HG02981 (cell line): ENCODE measurements at regions not wholly inside any gene's neighbourhood (a gene's known extent, or its start where the extent isn't known, plus 50 kb on each side); places are given as distances from the start of the nearest gene placed in this dataset.
"Not testable (repeated sequence)": the region's sequence is repeated elsewhere in the genome, so short reads cannot be mapped to it uniquely, and the experiment has no call there.

Experiments
- ATAC-seq: cut with Tn5 transposase; IDR thresholded peaks from one replicate; pipeline ENCODE4 v1.9.1; 2021; ENCODE audit warnings: mild to moderate bottlenecking, moderate library complexity; ENCODE audit not compliant: unreplicated experiment

DNA sequence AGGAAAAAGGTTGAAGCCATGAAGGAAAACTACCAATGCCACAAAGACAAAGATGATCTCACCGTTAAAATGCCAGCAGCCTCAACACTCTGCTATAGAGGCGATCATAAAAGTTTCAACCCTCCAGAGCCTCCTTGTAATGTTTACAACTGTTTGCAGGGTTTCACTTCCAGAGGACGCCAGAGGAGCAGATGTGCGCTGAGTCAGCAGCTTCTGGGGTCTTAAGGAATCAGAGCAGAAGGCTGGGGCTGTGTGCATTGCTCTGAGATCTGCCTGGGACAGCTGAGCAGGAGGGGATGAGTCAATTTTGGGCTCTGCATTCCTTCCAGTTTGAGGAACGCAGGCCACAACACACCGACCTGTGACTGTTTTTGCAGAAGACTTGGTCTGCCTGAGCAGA lies 98.3 kb downstream of the TMEM130 start:
- ATAC-seq: no peak

DNA sequence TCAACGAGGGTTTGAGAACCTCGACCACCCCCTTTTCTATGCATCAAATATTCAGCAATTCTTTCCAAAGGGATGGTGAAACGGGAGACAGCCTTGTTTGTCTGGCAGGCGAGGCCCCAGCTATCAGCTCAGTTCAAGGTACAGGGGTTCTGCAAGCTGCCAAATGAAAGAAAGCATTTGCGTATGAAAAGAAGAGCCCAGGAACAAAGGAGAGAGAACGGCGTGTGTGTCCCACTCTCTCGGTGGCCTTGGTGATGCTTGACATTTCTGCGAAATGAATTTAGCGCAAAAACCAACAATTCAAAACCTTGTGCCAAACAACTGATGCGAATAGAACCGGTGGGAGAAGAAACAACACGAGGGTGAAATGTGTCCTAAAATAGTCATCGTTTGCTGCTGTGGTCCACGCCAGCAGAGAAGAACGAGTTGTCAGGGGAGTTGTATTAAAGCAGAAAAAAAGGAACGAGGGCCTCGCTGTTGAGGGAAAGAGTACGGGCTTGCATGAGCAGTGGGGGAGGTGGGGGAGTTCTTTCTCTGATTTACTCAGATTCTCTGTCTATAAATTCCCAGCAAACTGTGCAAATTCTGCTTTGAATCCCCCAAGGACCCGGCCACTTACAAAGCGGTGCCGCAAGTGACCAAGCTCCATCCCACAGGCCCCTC lies 97.7 kb downstream of the TMEM130 start:
- ATAC-seq: no peak

DNA sequence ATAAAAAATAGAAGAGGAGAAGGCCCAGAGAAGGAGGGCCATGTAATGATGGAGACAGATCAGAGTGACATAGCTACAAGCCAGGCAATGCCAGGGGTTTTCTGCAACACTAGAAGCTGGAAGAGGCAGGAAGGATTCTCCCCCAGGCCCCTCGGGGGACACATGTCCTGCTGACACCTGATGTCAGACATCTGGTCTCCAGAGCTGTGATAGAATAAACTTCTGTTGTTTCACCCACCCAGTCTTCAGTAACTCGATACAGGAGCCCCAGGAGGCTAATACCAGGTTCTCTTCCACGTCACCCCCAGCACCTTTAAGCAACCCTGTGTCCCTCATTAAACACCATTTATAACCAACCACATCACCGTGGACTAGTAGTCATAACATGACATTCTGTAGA lies 94.9 kb downstream of the TMEM130 start:
- ATAC-seq: no peak

- no peak for ATAC-seq
Observed at GRCh38 chr7:98777051-98777450, 92.8 kb downstream of the TMEM130 start.

GRCh38 chr7:98778421-98778820 lies 91.4 kb downstream of the TMEM130 start:
- no peak for ATAC-seq

- no peak for ATAC-seq
Observed at GRCh38 chr7:98779800-98780587, 89.8 kb downstream of the TMEM130 start.

DNA sequence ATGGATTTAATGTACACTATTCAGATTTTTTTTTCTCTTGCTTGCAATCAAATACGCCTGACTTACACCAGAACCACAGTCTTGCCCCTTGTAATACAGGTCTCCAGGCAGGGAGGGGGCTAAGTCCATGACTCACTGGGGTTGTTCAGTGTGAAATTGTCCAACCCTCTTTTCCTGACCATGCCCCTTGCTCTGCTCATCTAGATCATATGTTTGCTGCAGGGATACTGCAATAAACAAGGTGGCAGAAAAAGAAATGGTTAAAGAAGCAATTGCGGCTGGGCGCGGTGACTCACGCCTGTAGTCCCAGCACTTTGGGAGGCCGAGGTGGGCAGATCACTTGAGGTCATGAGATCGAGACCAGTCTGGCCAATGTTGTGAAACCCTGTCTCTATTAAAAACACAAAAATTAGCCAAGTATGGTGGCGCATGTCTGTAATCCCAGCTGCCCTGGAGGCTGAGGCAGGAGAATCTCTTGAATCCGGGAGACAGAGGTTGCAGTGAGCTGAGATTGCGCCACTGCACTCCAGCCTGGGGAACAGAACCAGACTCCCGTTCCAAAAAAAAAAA lies 85.5 kb downstream of the TMEM130 start:
- ATAC-seq: no peak

DNA sequence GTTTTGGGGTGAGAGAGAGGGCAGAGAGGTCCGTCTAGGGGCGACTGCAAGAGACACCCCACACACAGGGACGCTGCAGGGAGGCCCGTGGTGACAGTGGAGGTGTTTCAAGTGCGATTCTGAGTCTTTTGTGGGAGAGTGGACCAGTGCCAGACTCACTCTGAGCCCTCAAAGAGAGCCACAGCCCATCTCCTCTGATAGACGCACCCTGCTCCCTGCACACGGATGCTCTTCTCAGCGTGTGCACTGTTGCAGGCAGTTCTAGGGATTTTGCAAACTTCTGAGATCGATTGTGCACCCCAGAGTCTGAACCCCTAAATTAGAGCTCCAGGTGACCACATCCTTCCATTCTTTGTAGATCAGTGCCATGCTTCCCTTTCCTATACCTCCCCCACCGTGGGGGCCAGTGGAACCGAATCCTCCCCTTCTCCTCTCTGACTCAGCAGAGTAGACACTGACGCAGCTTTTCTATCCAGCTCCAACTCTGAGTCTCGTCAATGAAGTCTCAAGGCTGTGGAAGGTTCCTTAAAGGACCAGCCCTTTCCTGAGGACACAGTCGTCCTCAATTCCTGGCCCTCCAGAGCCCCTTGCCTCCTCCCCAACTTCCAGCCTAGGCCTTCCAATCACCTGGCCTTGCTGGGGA lies 83.8 kb downstream of the TMEM130 start:
- no peak for ATAC-seq

DNA sequence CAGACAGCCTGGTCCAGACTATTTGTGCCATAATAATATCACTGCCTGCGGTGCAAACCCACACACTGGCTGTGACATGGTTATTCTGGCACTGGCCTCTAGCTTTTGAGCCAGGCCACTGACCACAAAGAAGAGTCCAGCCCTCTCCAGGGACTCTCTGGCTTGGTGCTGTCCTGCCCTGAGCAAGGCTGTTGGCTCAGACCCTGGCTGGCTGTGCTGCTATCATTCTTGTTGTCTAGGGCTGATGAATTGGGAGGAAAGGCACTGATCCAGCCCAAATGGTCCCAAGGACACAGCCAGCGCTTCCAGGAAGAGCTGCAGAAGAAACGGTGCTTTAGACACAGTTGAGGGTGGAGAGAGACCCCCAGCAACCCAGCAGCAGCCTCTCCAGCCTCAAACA lies 80.8 kb downstream of the TMEM130 start:
- no peak for ATAC-seq

DNA sequence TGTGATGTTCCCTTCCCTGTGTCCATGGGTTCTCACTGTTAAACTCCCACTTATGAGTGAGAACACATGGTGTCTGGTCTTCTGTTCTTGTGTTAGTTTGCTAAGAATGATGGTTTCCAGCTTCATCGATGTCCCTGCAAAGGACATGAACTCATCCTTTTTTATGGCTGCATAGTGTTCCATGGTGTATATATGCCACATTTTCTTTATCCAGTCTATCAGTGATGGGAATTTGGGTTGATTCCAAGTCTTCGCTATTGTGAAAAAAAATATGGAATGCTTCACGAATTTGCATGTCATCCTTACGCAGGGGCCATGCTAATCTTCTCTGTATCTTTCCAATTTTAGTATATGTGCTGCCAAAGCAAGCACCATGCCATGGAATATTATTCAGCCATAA lies 75.4 kb downstream of the TMEM130 start:
- not testable (repeated sequence) for ATAC-seq

- ATAC-seq: peak; percentile 86
Observed at GRCh38 chr7:98795741-98796493, 73.9 kb downstream of the TMEM130 start.
